ENCODE measurements at regions not wholly inside any gene's neighbourhood (a gene's known extent, or its start where the extent isn't known, plus 50 kb on each side); places are given as distances from the start of the nearest gene placed in this dataset.
"Not testable (repeated sequence)": the region's sequence is repeated elsewhere in the genome, so short reads cannot be mapped to it uniquely, and the experiment has no call there.

DNA sequence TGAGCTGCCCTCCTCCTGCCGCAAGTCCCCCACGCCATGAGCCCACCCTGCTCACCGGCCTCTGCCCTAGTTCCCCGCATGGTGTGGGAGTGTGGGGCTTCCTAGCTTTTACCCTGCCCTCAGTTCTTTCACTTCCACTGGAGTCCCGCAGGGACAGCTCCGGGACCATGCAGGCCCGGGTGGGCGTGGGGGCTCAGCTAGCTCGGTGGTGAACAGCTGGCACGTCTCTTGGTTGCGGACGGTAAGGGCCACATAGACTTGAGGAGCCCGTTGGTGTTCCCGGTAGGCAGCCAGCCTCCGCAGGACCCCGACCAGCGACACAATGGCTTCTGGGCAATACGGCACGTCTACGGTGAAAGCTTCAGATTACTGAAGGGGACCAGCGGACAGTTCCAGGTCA lies 108.9 kb upstream of the CCZ1B start:
- Histone ChIP-seq H3K4me1 (replicated peaks in 1 of 4; ENCODE audit: control insufficient read depth in 3 of 4, insufficient read depth in 4 of 4, low read length in 3 of 4) (peaks cover 0 to 3% (median under 1%) of the 10 kb centered on the region in 4 experiments; a peak in 1 of 7 replicates), H3K79me1 (ENCODE audit: low read depth, low read length) (no peaks in the 10 kb centered on the region), H3K4ac (replicated peaks; ENCODE audit: insufficient read length, low read depth, low read length) (no peak overlapping the region), H2BK5ac (ENCODE audit: low read depth, low read length) (no peak overlapping the region), H3K23ac (ENCODE audit: insufficient read length) (no peak overlapping the region), H3K27ac (ENCODE audit: low read depth, low read length) (no peak overlapping the region), H3K27me3 (replicated peaks in 1 of 4; ENCODE audit: control insufficient read depth in 3 of 4, extremely low read depth in 1 of 4, insufficient read depth in 3 of 4, low read length in 3 of 4) (no peaks in the 10 kb centered on the region), H3K9me3 (ENCODE audit: insufficient read depth in 2 of 2, low read depth in 1 of 2, low read length in 1 of 2) (no peaks in the 10 kb centered on the region), H3K23me2 (ENCODE audit: low read depth, low read length) (no peaks in the 10 kb centered on the region), H4K8ac (ENCODE audit: extremely low read depth, insufficient read depth, low read length) (no peak overlapping the region), H3K36me3 (ENCODE audit: control insufficient read depth in 2 of 4, insufficient read depth in 4 of 4, low read length in 3 of 4) (no peaks in the 10 kb centered on the region), H2BK120ac (replicated peaks; ENCODE audit: low read depth, low read length) (no peak overlapping the region), H4K5ac (ENCODE audit: insufficient read length, low read depth, low read length) (no peak overlapping the region), H3K4me2 (ENCODE audit: insufficient read depth in 1 of 2, low read depth in 2 of 2, low read length in 2 of 2) (no peak overlapping the region), H2BK20ac (ENCODE audit: low read length) (no peak overlapping the region), H3K4me3 (ENCODE audit: extremely low read depth in 1 of 4, insufficient read depth in 2 of 4, low read depth in 3 of 4, low read length in 4 of 4) (no peak overlapping the region), H3K9ac (replicated peaks in 1 of 4; ENCODE audit: extremely low read depth in 1 of 4, low read depth in 3 of 4, low read length in 3 of 4) (no peak overlapping the region), H2AK5ac (ENCODE audit: low read depth, low read length) (no peak overlapping the region), H3K56ac (replicated peaks; ENCODE audit: insufficient read length, low read depth, low read length) (no peak overlapping the region), H4K20me1 (replicated peaks in 1 of 2; ENCODE audit: control insufficient read depth in 1 of 2, insufficient read depth in 2 of 2, low read length in 2 of 2) (no peaks in the 10 kb centered on the region), H3K14ac (ENCODE audit: insufficient read length) (no peak overlapping the region), H2BK12ac (ENCODE audit: low read depth, low read length) (no peak overlapping the region), H2AFZ (ENCODE audit: low read length) (no peak overlapping the region), H4K91ac (replicated peaks; ENCODE audit: insufficient read length, low read length) (no peak overlapping the region), H3K79me2 (ENCODE audit: control insufficient read depth in 1 of 2, insufficient read depth in 2 of 2, low read length in 2 of 2) (no peaks in the 10 kb centered on the region), H3K18ac (ENCODE audit: extremely low read depth, low read length) (no peak overlapping the region), H2BK15ac (ENCODE audit: low read length) (no peak overlapping the region)
- ChIA-PET POLR2A (ENCODE audit: partially characterized antibody) (no interaction called here), CTCF (ENCODE audit: partially characterized antibody) (interaction anchor here (1.0 kb wide), 2 partner anchors 77 to 168 kb away, joined by 3 read pairs; no protein-coding TSS in a partner anchor)
- FAIRE-seq (no peak), DNase-seq (ENCODE audit: low read depth in 1 of 2, low spot score in 2 of 2) (no peak)
- WGBS, 2 experiments (ENCODE audit: extremely low coverage in 1 of 2, insufficient coverage in 1 of 2, insufficient read length in 1 of 2, insufficient replicate concordance in 2 of 2, low coverage in 1 of 2, low lambda C conversion rate in 2 of 2, missing lambda C conversion rate in 1 of 2) = 95% methylated on average over 16 of the region's 21 CpGs; no CpG with 5 or more reads in 1 of the 2 experiments
- TF ChIP-seq POLR2A (IDR thresholded peaks at IDR 0.05; ENCODE audit: control extremely low read depth in 1 of 2, low read depth in 2 of 2, low read length in 2 of 2) (no peak), KDM1A (IDR thresholded peaks at IDR 0.05; ENCODE audit: borderline replicate concordance, low read length) (no peak)

- H3K4ac ChIP-seq (replicated peaks; ENCODE audit: insufficient read length, low read depth, low read length); H2AK5ac ChIP-seq (ENCODE audit: low read depth, low read length); H3K23ac ChIP-seq (ENCODE audit: insufficient read length); H2BK120ac ChIP-seq (replicated peaks; ENCODE audit: low read depth, low read length); H4K91ac ChIP-seq (replicated peaks; ENCODE audit: insufficient read length, low read length); H2BK20ac ChIP-seq (ENCODE audit: low read length); DNase-seq (ENCODE audit: low read depth in 1 of 2, low spot score in 2 of 2); H2BK12ac ChIP-seq (ENCODE audit: low read depth, low read length); H3K79me2 ChIP-seq (ENCODE audit: control insufficient read depth in 1 of 2, insufficient read depth in 2 of 2, low read length in 2 of 2); H2AFZ ChIP-seq (ENCODE audit: low read length); H3K4me2 ChIP-seq (ENCODE audit: insufficient read depth in 1 of 2, low read depth in 2 of 2, low read length in 2 of 2); FAIRE-seq; H4K5ac ChIP-seq (ENCODE audit: insufficient read length, low read depth, low read length); POLR2A ChIA-PET (ENCODE audit: partially characterized antibody); H3K79me1 ChIP-seq (ENCODE audit: low read depth, low read length); H3K9me3 ChIP-seq (ENCODE audit: insufficient read depth in 2 of 2, low read depth in 1 of 2, low read length in 1 of 2); H3K4me1 ChIP-seq (replicated peaks in 1 of 4; ENCODE audit: control insufficient read depth in 3 of 4, insufficient read depth in 4 of 4, low read length in 3 of 4); H3K4me3 ChIP-seq (ENCODE audit: extremely low read depth in 1 of 4, insufficient read depth in 2 of 4, low read depth in 3 of 4, low read length in 4 of 4); H2BK5ac ChIP-seq (ENCODE audit: low read depth, low read length); CTCF ChIA-PET (ENCODE audit: partially characterized antibody); H3K18ac ChIP-seq (ENCODE audit: extremely low read depth, low read length); H4K8ac ChIP-seq (ENCODE audit: extremely low read depth, insufficient read depth, low read length); H3K14ac ChIP-seq (ENCODE audit: insufficient read length); H3K27me3 ChIP-seq (replicated peaks in 1 of 4; ENCODE audit: control insufficient read depth in 3 of 4, extremely low read depth in 1 of 4, insufficient read depth in 3 of 4, low read length in 3 of 4); H3K36me3 ChIP-seq (ENCODE audit: control insufficient read depth in 2 of 4, insufficient read depth in 4 of 4, low read length in 3 of 4); H2BK15ac ChIP-seq (ENCODE audit: low read length); H4K20me1 ChIP-seq (replicated peaks in 1 of 2; ENCODE audit: control insufficient read depth in 1 of 2, insufficient read depth in 2 of 2, low read length in 2 of 2); H3K27ac ChIP-seq (ENCODE audit: low read depth, low read length); H3K9ac ChIP-seq (replicated peaks in 1 of 4; ENCODE audit: extremely low read depth in 1 of 4, low read depth in 3 of 4, low read length in 3 of 4); H3K23me2 ChIP-seq (ENCODE audit: low read depth, low read length); H3K56ac ChIP-seq (replicated peaks; ENCODE audit: insufficient read length, low read depth, low read length): not testable (repeated sequence)
- 84% methylated on average over 6 of the region's 7 CpGs; no CpG with 5 or more reads in 1 of the 2 experiments for WGBS, 2 experiments (ENCODE audit: extremely low coverage in 1 of 2, insufficient coverage in 1 of 2, insufficient read length in 1 of 2, insufficient replicate concordance in 2 of 2, low coverage in 1 of 2, low lambda C conversion rate in 2 of 2, missing lambda C conversion rate in 1 of 2)
Observed at GRCh38 chr7:6936626-6937025, 110.6 kb upstream of the CCZ1B start.
